IPS-15b (cell line): ENCODE measurements at regions not wholly inside any gene's neighbourhood (a gene's known extent, or its start where the extent isn't known, plus 50 kb on each side); places are given as distances from the start of the nearest gene placed in this dataset.

Experiments used
- H3K27me3 ChIP-seq: one replicate; pipeline ENCODE4 v1.6.1; 2013; ENCODE audit warnings: low read length; ENCODE audit not compliant: control insufficient read depth, insufficient read depth
- H3K36me3 ChIP-seq: one replicate; pipeline ENCODE4 v1.6.1; 2013; ENCODE audit warnings: low read length; ENCODE audit not compliant: control insufficient read depth, insufficient read depth
- H3K4me1 ChIP-seq: one replicate; pipeline ENCODE4 v1.6.1; 2013; ENCODE audit warnings: mild to moderate bottlenecking, low read length; ENCODE audit not compliant: control insufficient read depth, insufficient read depth
- H3K4me3 ChIP-seq: one replicate; pipeline ENCODE4 v1.5.1; 2013; ENCODE audit warnings: low read depth, low read length
- H3K9ac ChIP-seq: one replicate; pipeline ENCODE4 v1.6.1; 2013; ENCODE audit warnings: low read depth, mild to moderate bottlenecking, low read length
- H3K9me3 ChIP-seq: one replicate; pipeline ENCODE4 v1.6.1; 2013; ENCODE audit warnings: mild to moderate bottlenecking, low read length; ENCODE audit not compliant: control insufficient read depth, insufficient read depth

DNA sequence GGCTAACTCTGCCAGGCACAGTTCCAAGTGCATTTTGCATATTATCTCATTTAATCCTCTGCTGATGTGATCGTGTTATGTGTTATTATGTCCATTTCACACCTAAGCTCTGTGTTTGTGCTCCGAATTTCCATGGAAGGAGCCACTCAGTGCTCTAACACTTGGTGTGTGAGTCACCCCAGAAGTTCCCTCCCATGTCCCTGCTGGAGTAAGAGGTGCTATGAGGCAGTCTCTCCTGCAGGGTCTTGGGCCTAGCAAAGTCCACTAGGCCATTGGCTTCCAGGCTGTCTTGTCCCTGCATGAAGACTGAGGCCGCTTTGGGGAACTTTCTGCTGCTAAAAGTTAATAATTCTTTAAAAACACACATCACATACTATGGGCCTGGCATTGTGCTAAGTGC lies 405.9 kb upstream of the SULF2 start:
- H3K4me1 ChIP-seq: peaks cover 5% of the 10 kb centered on the region
- H3K27me3 ChIP-seq: no peaks in the 10 kb centered on the region
- H3K9me3 ChIP-seq: no peaks in the 10 kb centered on the region
- no peak overlapping the region for H3K9ac ChIP-seq
- no peak overlapping the region for H3K4me3 ChIP-seq
- no peaks in the 10 kb centered on the region for H3K36me3 ChIP-seq

GRCh38 chr20:48190757-48191156 lies 405.5 kb upstream of the SULF2 start:
- Histone ChIP-seq H3K9me3 (no peaks in the 10 kb centered on the region), H3K4me1 (peaks cover 5% of the 10 kb centered on the region), H3K4me3 (no peak overlapping the region), H3K9ac (no peak overlapping the region), H3K36me3 (no peaks in the 10 kb centered on the region), H3K27me3 (no peaks in the 10 kb centered on the region)

GRCh38 chr20:48189181-48189580 lies 403.9 kb upstream of the SULF2 start:
- Histone ChIP-seq H3K27me3 (no peaks in the 10 kb centered on the region), H3K9me3 (no peaks in the 10 kb centered on the region), H3K9ac (no peak overlapping the region), H3K4me1 (peaks cover 5% of the 10 kb centered on the region), H3K4me3 (no peak overlapping the region), H3K36me3 (no peaks in the 10 kb centered on the region)

- Histone ChIP-seq H3K4me3 (no peak overlapping the region), H3K9me3 (no peaks in the 10 kb centered on the region), H3K9ac (no peak overlapping the region), H3K4me1 (peaks cover 5% of the 10 kb centered on the region), H3K27me3 (no peaks in the 10 kb centered on the region), H3K36me3 (no peaks in the 10 kb centered on the region)
These were observed 402.6 kb upstream of the SULF2 start for GRCh38 chr20:48187851-48188250.

DNA sequence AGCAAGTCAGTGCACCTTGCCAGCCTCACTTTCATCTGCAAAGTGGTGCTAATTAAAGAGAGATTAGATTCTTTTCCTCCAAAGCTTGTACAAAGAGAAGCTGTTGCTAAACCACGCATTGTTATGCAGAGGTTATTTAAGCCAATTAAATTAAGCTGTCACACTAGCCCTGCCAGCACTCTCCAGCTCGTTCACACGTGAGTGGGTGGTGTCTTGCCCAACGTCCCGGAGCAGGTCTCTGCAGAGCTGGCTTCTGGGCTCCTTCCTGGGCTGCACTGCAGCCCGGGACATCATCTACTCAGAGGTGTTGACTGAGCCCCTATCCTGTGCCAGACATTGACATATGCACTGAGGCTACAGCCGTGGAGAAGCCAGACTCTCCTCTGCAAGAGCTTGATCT lies 401.6 kb upstream of the SULF2 start:
- Histone ChIP-seq H3K27me3 (no peaks in the 10 kb centered on the region), H3K4me1 (peaks cover 5% of the 10 kb centered on the region), H3K9me3 (no peaks in the 10 kb centered on the region), H3K9ac (no peak overlapping the region), H3K4me3 (no peak overlapping the region), H3K36me3 (no peaks in the 10 kb centered on the region)

- Histone ChIP-seq H3K9ac (no peak overlapping the region), H3K27me3 (no peaks in the 10 kb centered on the region), H3K36me3 (no peaks in the 10 kb centered on the region), H3K4me1 (peaks cover 5% of the 10 kb centered on the region), H3K4me3 (no peak overlapping the region), H3K9me3 (no peaks in the 10 kb centered on the region)
These were observed 401.2 kb upstream of the SULF2 start for GRCh38 chr20:48186447-48186846.

DNA sequence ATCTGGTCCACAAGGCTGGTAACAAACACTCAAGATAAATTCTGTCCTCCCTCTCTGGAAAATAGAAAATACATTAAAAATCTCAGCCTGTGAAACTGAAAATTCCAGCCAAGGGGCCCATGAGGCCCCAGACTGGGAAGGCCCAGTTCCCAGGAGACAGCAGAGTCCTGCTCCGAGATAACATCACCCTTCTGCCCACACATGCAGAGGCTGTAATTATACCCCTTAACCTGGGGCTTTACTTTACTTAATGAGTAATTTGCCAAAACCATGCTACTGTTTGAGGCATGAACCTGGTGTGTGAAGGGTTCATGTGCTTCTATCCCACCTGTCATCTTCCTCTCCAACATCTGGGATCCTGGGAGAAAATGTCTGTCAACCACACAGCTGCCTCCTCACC lies 398.9 kb upstream of the SULF2 start:
- Histone ChIP-seq H3K27me3 (no peaks in the 10 kb centered on the region), H3K4me3 (no peak overlapping the region), H3K9ac (no peak overlapping the region), H3K9me3 (no peaks in the 10 kb centered on the region), H3K4me1 (peaks cover 5% of the 10 kb centered on the region), H3K36me3 (no peaks in the 10 kb centered on the region)

- Histone ChIP-seq H3K36me3 (no peaks in the 10 kb centered on the region), H3K4me1 (peaks cover 3% of the 10 kb centered on the region), H3K27me3 (no peaks in the 10 kb centered on the region), H3K9ac (no peak overlapping the region), H3K4me3 (no peak overlapping the region), H3K9me3 (no peaks in the 10 kb centered on the region)
These were observed 396.1 kb upstream of the SULF2 start for GRCh38 chr20:48181261-48181935.

GRCh38 chr20:48180618-48181017 lies 395.3 kb upstream of the SULF2 start:
- Histone ChIP-seq H3K9me3 (no peaks in the 10 kb centered on the region), H3K4me3 (no peak overlapping the region), H3K27me3 (no peaks in the 10 kb centered on the region), H3K9ac (no peak overlapping the region), H3K4me1 (peaks cover 2% of the 10 kb centered on the region), H3K36me3 (no peaks in the 10 kb centered on the region)

- Histone ChIP-seq H3K36me3 (no peaks in the 10 kb centered on the region), H3K27me3 (no peaks in the 10 kb centered on the region), H3K4me1 (peaks cover 2% of the 10 kb centered on the region), H3K9ac (no peak overlapping the region), H3K4me3 (no peak overlapping the region), H3K9me3 (no peaks in the 10 kb centered on the region)
These were observed 394.7 kb upstream of the SULF2 start for GRCh38 chr20:48180024-48180423.

DNA sequence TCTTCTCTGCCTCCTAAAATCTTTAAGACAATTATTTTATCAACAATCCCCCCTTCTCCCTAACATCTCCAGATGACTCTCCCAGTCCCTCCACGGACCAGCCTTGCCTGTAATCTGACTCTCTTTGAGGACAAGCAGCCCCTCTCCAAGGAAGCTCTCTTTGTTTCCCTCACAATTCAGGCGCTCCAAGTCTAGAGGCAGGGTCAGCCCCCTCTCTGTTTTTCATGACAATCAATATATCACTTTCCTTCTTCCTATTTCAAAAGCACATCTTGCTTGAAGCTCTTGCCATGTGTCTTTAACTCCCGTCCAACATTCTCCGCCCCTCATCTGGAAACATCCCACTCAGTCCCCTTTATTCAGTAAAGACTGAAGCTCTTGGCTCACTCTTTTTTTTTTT lies 393.4 kb upstream of the SULF2 start:
- no peaks in the 10 kb centered on the region for H3K27me3 ChIP-seq
- H3K9me3 ChIP-seq: no peaks in the 10 kb centered on the region
- H3K9ac ChIP-seq: no peak overlapping the region
- H3K36me3 ChIP-seq: no peaks in the 10 kb centered on the region
- no peak overlapping the region for H3K4me3 ChIP-seq
- peaks cover 2% of the 10 kb centered on the region for H3K4me1 ChIP-seq

- Histone ChIP-seq H3K36me3 (no peaks in the 10 kb centered on the region), H3K4me3 (no peak overlapping the region), H3K4me1 (peaks cover 2% of the 10 kb centered on the region), H3K9ac (no peak overlapping the region), H3K27me3 (peaks cover 2% of the 10 kb centered on the region), H3K9me3 (no peaks in the 10 kb centered on the region)
These were observed 391.8 kb upstream of the SULF2 start for GRCh38 chr20:48177058-48177457.
